ENCODE measurements at regions not wholly inside any gene's neighbourhood (a gene's known extent, or its start where the extent isn't known, plus 50 kb on each side); places are given as distances from the start of the nearest gene placed in this dataset.
"Not testable (repeated sequence)": the region's sequence is repeated elsewhere in the genome, so short reads cannot be mapped to it uniquely, and the experiment has no call there.

DNA sequence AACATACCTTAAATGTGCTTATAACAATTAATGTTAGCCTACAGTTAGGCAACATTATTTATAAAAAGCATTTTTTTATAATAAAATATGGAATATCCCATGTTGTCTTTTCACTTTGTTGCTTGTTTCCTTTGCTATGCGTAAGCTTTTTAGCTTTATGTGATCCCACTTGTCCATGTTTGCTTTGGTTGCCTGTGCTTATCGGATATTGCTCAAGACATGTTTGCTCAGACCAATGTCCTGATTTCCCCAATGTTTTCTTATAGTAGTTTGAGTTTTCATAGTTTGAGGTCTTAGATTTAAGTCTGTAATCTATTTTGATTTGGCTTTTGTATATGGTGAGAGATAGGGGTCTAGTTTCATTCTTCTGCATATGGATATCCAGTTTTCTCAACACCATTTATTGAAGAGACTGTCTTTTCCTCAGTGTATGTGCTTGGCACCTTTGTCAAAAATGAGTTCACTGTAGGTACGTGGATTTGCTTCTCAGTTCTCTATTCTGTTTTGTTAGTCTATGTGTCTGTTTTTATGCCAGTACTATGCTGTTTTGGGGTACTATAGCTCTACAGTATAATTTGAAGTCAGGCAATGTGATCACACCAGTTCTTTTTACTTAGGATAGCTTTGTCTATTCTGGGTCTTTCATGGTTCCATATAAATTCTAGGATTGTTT, 592.7 kb upstream of the SEMA6D start:
- Histone ChIP-seq H3K27me3 (ENCODE audit: insufficient read depth, low read depth, severe bottlenecking) (no peaks in the 10 kb centered on the region), H3K36me3 (no peaks in the 10 kb centered on the region), H3K9me3 (ENCODE audit: severe bottlenecking) (no peaks in the 10 kb centered on the region), H3K27ac (no peak overlapping the region), H3K4me3 (ENCODE audit: low read depth, low read length) (no peak overlapping the region)
- no peak for DNase-seq
- TF ChIP-seq, protein P1, sequence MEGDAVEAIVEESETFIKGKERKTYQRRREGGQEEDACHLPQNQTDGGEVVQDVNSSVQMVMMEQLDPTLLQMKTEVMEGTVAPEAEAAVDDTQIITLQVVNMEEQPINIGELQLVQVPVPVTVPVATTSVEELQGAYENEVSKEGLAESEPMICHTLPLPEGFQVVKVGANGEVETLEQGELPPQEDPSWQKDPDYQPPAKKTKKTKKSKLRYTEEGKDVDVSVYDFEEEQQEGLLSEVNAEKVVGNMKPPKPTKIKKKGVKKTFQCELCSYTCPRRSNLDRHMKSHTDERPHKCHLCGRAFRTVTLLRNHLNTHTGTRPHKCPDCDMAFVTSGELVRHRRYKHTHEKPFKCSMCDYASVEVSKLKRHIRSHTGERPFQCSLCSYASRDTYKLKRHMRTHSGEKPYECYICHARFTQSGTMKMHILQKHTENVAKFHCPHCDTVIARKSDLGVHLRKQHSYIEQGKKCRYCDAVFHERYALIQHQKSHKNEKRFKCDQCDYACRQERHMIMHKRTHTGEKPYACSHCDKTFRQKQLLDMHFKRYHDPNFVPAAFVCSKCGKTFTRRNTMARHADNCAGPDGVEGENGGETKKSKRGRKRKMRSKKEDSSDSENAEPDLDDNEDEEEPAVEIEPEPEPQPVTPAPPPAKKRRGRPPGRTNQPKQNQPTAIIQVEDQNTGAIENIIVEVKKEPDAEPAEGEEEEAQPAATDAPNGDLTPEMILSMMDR (IDR thresholded peaks at IDR 0.05; ENCODE audit: low read depth, low read length), result no peak

DNA sequence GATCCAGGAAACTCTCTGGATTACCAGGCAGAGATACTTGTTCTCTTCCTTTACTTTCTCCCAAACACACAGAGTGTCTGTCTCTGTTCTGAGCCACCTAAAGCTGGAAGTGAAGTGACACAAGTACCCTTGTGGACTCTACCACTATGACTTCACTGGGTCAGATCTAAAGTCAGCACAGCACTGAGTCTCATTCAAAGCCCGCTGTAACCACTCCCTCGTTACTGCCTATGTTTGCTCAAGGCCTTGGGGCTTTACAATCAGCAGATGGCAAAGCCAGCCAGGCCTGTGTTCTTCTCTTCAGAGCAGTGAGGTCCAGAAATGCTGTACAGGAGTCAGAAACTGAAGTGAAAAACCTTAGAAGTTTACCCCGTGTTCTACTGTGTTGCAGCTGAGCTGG, 588.3 kb upstream of the SEMA6D start:
- H3K27me3 ChIP-seq (ENCODE audit: insufficient read depth, low read depth, severe bottlenecking), result no peaks in the 10 kb centered on the region
- H3K9me3 ChIP-seq (ENCODE audit: severe bottlenecking), result no peaks in the 10 kb centered on the region
- TF ChIP-seq, protein P1 (IDR thresholded peaks at IDR 0.05; ENCODE audit: low read depth, low read length), result no peak
- H3K27ac ChIP-seq, result no peak overlapping the region
- no peak for DNase-seq
- H3K36me3 ChIP-seq, result no peaks in the 10 kb centered on the region
- H3K4me3 ChIP-seq (ENCODE audit: low read depth, low read length), result no peak overlapping the region

DNA sequence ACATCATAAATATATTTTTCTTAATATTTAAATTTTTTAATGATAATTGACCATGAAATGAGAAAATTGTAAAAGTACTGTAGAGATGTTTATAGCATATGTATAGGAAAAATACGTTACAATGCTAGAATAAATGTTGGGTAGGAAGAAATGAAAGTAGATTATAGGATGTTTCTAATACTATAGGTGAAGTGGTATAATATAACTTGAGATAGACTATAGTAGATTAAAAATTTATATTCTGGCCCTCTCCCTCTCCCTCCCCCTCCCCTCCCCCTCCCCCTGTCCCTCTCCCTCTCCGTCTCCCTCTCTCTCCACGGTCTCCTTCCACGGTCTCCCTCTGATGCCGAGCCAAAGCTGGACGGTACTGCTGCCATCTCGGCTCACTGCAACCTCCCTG, 585.9 kb upstream of the SEMA6D start:
- not testable (repeated sequence) for H3K27ac ChIP-seq; DNase-seq; H3K27me3 ChIP-seq (ENCODE audit: insufficient read depth, low read depth, severe bottlenecking); H3K36me3 ChIP-seq; H3K4me3 ChIP-seq (ENCODE audit: low read depth, low read length); H3K9me3 ChIP-seq (ENCODE audit: severe bottlenecking)

DNA sequence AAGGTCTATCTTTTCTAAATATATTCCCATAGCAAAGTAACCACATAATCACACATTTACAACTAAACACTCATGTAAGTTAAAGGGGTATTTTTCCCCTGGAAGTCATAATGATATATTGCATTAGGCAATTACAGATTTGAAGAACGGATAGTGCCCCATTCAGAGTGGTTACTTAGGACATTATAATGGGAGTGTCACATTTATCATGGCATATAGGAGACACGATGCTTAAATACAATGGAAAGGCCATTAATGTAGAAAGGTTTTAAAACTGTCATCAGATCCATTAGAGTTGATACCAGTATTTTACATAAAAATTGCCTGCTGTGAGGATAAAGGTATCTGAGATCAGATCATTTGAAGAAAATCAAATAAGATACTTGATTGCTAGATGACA, 582.0 kb upstream of the SEMA6D start:
- Histone ChIP-seq H3K36me3 (no peaks in the 10 kb centered on the region), H3K27ac (no peak overlapping the region), H3K9me3 (ENCODE audit: severe bottlenecking) (no peaks in the 10 kb centered on the region), H3K27me3 (ENCODE audit: insufficient read depth, low read depth, severe bottlenecking) (no peaks in the 10 kb centered on the region), H3K4me3 (ENCODE audit: low read depth, low read length) (no peak overlapping the region)
- TF ChIP-seq, protein P1 (IDR thresholded peaks at IDR 0.05; ENCODE audit: low read depth, low read length), result no peak
- DNase-seq, result no peak

DNA sequence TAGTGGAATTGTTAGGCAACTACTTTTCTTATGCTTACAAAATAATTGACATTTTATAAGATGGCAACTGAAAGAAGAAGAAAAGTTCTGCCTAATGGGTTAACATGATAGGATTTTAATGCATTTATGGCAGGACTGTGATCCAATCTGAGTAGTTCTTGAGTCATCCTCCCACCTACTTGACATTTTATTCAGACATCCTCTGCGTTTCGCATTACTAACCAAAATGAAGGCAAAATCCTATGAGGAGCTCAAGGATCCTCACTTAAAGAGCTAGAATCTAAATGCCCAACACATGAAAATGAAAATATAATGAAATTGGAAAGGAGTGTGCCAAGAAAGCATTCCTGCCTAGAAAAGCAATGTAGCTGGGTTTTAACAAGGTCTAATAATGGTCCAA, 581.1 kb upstream of the SEMA6D start:
- no peak for DNase-seq
- H3K27me3 ChIP-seq (ENCODE audit: insufficient read depth, low read depth, severe bottlenecking), result no peaks in the 10 kb centered on the region
- no peak overlapping the region for H3K4me3 ChIP-seq (ENCODE audit: low read depth, low read length)
- no peaks in the 10 kb centered on the region for H3K9me3 ChIP-seq (ENCODE audit: severe bottlenecking)
- H3K36me3 ChIP-seq, result no peaks in the 10 kb centered on the region
- H3K27ac ChIP-seq, result no peak overlapping the region
- TF ChIP-seq, protein P1 (IDR thresholded peaks at IDR 0.05; ENCODE audit: low read depth, low read length), result no peak

DNA sequence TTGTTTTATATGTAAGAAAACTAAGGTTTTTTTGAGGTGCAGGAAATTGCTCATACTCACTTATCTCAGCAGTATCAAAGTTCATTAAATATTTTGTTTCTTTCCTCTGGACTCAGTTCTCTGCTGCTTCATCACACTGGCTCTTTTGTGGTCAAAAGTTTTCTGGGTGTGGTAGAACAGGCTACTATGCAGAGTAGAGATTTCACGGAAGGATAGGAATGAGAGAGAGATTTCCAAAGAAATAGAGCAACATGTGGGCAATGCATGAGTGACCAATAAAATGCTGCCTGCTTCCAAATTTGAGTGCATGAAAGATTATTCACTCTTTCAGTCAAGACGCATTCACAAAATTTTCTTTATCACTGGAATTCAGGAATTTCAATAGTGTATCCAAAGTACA, 577.3 kb upstream of the SEMA6D start:
- DNase-seq, result no peak
- Histone ChIP-seq H3K36me3 (no peaks in the 10 kb centered on the region), H3K27me3 (ENCODE audit: insufficient read depth, low read depth, severe bottlenecking) (no peaks in the 10 kb centered on the region), H3K27ac (no peak overlapping the region), H3K4me3 (ENCODE audit: low read depth, low read length) (no peak overlapping the region), H3K9me3 (ENCODE audit: severe bottlenecking) (no peaks in the 10 kb centered on the region)
- TF ChIP-seq, protein P1 (IDR thresholded peaks at IDR 0.05; ENCODE audit: low read depth, low read length), result no peak

Data from WERI-Rb-1 (cell line).